ENCODE measurements at regions not wholly inside any gene's neighbourhood (a gene's known extent, or its start where the extent isn't known, plus 50 kb on each side); places are given as distances from the start of the nearest gene placed in this dataset.
"Not testable (repeated sequence)": the region's sequence is repeated elsewhere in the genome, so short reads cannot be mapped to it uniquely, and the experiment has no call there.

DNA sequence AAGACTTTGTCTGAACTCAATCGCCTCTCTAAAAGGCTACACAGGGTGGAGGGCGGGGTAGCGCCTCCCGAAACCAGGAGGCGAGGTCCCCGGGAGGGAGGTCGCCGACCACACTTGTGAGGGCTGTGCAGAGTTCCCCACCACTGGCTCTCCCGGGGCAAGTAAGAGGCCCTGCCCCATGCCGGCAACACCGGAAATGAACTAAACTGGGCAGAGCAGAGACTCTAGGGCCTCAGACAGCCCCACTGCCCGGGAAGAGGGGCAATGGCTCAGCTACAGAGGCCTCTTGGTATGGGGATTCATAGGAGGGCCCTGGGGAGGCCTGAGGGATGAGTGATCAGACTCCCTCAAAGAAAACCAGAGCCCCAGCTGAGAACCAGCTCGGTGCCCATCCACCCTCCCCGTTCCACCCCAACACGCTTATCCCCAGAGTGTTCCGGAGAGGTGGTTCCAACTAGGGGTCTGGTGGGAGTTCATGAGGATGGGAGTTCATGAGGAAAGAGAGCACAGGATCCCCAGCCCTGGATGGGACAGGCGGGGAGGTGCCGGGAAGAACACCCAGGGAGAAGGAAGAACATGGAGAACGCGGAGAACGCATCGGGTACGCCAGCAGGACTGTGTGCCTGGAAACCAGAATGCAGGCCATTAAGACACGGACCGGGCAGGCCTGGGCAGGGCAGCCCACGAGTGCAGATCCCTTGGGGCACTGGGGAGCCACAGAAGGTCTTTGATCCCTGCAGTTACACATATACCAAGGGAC lies 89.4 kb upstream of the MYL10 start:
- DNase-seq (no peak), ATAC-seq (no peak)
- no peak overlapping the region for H3K4me3 Mint-ChIP-seq
- peak overlapping the region in 1 of 10 donors; percentile 92 for H3K27ac Mint-ChIP-seq
- POLR2A ChIA-PET: interaction anchor here (1.6 kb wide), 1 partner anchor 21 kb away, joined by 5 read pairs; no protein-coding TSS in a partner anchor
- H3K9me3 Mint-ChIP-seq: peaks cover 0 to 2% (median 0%) of the 10 kb centered on the region in 9 donors
- H3K36me3 Mint-ChIP-seq: no peaks in the 10 kb centered on the region
- no peaks in the 10 kb centered on the region for H3K27me3 Mint-ChIP-seq
- H3K4me1 Mint-ChIP-seq: peaks cover 0 to 10% (median 4%) of the 10 kb centered on the region in 4 donors

- H3K4me1 Mint-ChIP-seq: peaks cover 0 to 10% (median 4%) of the 10 kb centered on the region in 4 donors
- H3K36me3 Mint-ChIP-seq: no peaks in the 10 kb centered on the region
- POLR2A ChIA-PET: interaction anchor here (1.6 kb wide), 1 partner anchor 21 kb away, joined by 5 read pairs; no protein-coding TSS in a partner anchor
- ATAC-seq: no peak
- H3K27me3 Mint-ChIP-seq: no peaks in the 10 kb centered on the region
- H3K9me3 Mint-ChIP-seq: peaks cover 0 to 5% (median 0%) of the 10 kb centered on the region in 9 donors
- DNase-seq: no peak
- H3K27ac Mint-ChIP-seq: peak overlapping the region in 1 of 10 donors; percentile 92
- no peak overlapping the region for H3K4me3 Mint-ChIP-seq
Observed at GRCh38 chr7:101719123-101719470, 90.0 kb upstream of the MYL10 start.

DNA sequence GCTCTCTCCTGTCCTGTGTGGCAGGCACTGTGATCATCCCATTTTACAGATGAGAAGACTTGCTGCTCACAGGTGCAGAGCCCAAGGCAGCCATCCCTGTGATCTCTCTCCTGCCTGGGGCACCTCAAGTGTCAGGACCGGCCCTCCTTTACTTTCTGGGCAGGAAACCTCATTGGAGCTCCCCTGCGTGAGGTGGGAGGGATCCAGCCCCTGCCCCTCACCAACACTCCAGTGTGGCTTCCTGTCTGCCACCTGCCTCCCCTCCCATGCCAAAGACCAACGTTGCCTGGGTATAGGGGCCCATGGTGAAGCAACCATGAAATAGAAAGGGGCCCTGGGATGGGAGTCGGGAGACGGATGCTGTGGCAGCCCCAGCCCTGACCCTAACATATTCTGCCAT lies 91.2 kb upstream of the MYL10 start:
- H3K4me1 Mint-ChIP-seq: peaks cover 0 to 10% (median 4%) of the 10 kb centered on the region in 4 donors
- ATAC-seq (no peak), DNase-seq (no peak)
- peak overlapping the region in 1 of 10 donors; percentile 72 for H3K27ac Mint-ChIP-seq
- H3K9me3 Mint-ChIP-seq: peaks cover 0 to 5% (median 0%) of the 10 kb centered on the region in 9 donors
- no peaks in the 10 kb centered on the region for H3K27me3 Mint-ChIP-seq
- POLR2A ChIA-PET: interaction anchor here (1.6 kb wide), 1 partner anchor 20 kb away, joined by 5 read pairs; no protein-coding TSS in a partner anchor
- no peak overlapping the region for H3K4me3 Mint-ChIP-seq
- H3K36me3 Mint-ChIP-seq: no peaks in the 10 kb centered on the region

DNA sequence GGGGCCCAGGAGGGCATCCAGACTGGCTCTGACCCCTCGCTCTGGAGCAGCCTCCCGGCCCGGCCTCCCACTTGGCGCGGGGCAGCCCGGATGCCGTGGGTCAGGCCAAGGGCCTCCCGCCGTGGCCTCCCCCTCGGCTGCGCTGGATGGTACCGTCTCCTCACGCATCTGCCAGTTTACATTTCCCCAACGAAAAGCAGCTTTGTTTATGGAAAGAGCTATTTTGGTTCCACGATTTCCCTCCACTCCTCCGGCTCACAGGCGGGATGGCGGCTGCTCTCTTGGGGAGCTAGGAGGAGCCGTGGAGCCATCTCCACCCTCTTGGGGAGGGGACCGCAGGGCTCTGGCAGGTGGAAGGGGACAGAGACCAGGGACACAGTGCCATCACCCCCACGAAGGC lies 93.2 kb upstream of the MYL10 start:
- peaks cover 0 to 10% (median 4%) of the 10 kb centered on the region in 4 donors for H3K4me1 Mint-ChIP-seq
- no peak for ATAC-seq
- no peaks in the 10 kb centered on the region for H3K36me3 Mint-ChIP-seq
- no peak for DNase-seq
- H3K9me3 Mint-ChIP-seq: peaks cover 0 to 5% (median 0%) of the 10 kb centered on the region in 9 donors
- POLR2A ChIA-PET: interaction anchor here (1.2 kb wide), 1 partner anchor 82 kb away, joined by 3 read pairs; no protein-coding TSS in a partner anchor
- H3K27ac Mint-ChIP-seq: no peak overlapping the region
- H3K4me3 Mint-ChIP-seq: no peak overlapping the region
- no peaks in the 10 kb centered on the region for H3K27me3 Mint-ChIP-seq

DNA sequence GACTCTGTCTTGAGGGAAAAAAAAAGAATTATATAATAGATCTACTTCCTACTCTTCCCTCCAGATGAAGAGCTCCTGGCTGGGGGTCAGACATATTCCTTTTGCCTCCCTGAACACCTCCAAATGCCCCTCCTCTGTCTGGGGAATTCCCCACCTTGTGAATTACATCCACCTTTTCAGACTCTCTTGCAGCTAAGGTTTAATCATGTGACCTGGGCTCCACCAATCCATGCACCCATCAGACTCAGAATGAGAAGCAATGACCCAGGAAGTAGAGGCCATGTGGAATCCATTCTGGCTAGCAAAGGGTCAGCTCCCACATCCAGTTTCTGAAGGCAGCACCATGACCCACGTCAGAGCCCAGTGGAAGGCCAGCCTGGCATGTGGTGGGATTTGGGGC lies 93.6 kb upstream of the CUX1 start:
- POLR2A ChIA-PET: interaction anchor here (1.3 kb wide), 1 partner anchor 9 kb away, joined by 4 read pairs; no protein-coding TSS in a partner anchor
- peaks cover 0 to 7% (median 2%) of the 10 kb centered on the region in 4 donors for H3K4me1 Mint-ChIP-seq
- no peak overlapping the region for H3K4me3 Mint-ChIP-seq
- ATAC-seq (no peak), DNase-seq (no peak)
- H3K27ac Mint-ChIP-seq: peak overlapping the region in 1 of 10 donors; percentile 49
- peaks cover 0 to 5% (median 0%) of the 10 kb centered on the region in 9 donors for H3K9me3 Mint-ChIP-seq
- no peaks in the 10 kb centered on the region for H3K27me3 Mint-ChIP-seq
- H3K36me3 Mint-ChIP-seq: no peaks in the 10 kb centered on the region

DNA sequence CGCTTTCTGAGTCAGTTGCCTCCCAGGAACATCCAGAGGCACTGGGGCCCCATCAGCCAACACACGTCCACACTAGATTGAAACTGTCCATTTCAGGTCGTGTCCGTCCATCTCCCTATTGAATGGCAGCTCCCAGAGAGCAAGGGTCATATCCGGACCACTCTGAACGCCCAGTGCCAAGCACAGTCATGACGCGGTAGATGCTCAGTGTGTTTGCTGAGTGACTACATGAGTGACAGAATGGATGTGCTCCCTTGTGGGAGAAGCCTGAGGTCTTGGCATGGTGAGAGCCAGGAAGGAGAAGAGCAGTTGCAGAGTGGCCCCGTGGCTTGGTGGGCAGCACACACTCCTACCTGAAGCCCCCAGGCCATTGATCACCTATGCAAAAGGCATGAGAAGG lies 92.5 kb upstream of the CUX1 start:
- Mint-ChIP-seq H3K9me3 (peaks cover 0 to 5% (median 0%) of the 10 kb centered on the region in 9 donors), H3K4me1 (peaks cover 0 to 5% (median 1%) of the 10 kb centered on the region in 4 donors), H3K27ac (no peak overlapping the region), H3K4me3 (no peak overlapping the region), H3K36me3 (no peaks in the 10 kb centered on the region), H3K27me3 (no peaks in the 10 kb centered on the region)
- POLR2A ChIA-PET: no interaction called here
- ATAC-seq (no peak), DNase-seq (no peak)

GRCh38 chr7:101725921-101726320 lies 91.5 kb upstream of the CUX1 start:
- DNase-seq (no peak), ATAC-seq (no peak)
- H3K4me3 Mint-ChIP-seq: no peak overlapping the region
- H3K36me3 Mint-ChIP-seq: no peaks in the 10 kb centered on the region
- H3K27ac Mint-ChIP-seq: no peak overlapping the region
- POLR2A ChIA-PET: no interaction called here
- no peaks in the 10 kb centered on the region for H3K27me3 Mint-ChIP-seq
- no peaks in the 10 kb centered on the region for H3K4me1 Mint-ChIP-seq
- H3K9me3 Mint-ChIP-seq: peaks cover 0 to 5% (median 0%) of the 10 kb centered on the region in 9 donors

DNA sequence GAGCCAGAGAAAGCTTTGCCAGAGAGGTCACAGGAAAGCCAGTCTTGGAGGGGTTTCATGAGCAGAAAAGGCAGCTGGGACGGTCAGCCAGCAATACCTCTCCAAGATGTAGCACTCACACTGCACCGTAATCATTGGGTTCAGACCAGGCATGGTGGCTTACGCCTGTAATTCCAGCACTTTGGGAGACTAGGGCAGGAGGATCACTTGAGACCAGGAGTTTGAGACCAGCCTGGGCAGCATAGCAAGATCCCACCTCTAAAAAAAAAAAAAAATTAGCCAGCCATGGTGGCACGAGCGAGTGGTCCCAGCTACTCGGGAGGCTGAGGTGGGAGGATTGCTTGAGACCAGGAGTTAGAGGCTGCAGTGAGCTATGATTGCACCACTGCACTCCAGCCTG lies 90.2 kb upstream of the CUX1 start:
- DNase-seq (no peak), ATAC-seq (no peak)
- POLR2A ChIA-PET: no interaction called here
- Mint-ChIP-seq H3K27me3 (no peaks in the 10 kb centered on the region), H3K9me3 (peaks cover 0 to 5% (median 0%) of the 10 kb centered on the region in 9 donors), H3K4me1 (no peaks in the 10 kb centered on the region), H3K4me3 (no peak overlapping the region), H3K27ac (peak overlapping the region in 1 of 10 donors; percentile 38), H3K36me3 (no peaks in the 10 kb centered on the region)

DNA sequence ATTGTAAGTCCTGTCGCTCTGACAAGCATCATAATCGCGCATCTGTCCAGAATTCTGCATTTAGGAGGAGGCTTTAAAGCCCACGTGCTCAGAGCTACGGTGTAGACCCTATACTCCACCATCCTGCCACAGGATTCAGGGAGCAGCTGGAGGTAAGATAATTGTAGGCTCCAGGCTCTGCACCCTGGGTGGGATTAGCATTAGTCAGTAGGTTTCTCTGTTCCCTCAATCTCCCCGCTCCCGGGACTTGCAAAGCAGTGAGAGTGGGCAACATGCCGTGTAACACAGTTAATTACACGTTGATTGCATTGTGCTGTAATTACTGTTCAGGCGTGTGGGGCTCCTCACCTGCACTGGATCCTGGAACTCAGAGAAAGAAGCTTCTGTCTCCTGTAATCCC lies 89.3 kb upstream of the CUX1 start:
- Mint-ChIP-seq H3K9me3 (peaks cover 0 to 5% (median 0%) of the 10 kb centered on the region in 9 donors), H3K27ac (peak overlapping the region in 1 of 10 donors; percentile 88), H3K4me1 (no peaks in the 10 kb centered on the region), H3K4me3 (no peak overlapping the region), H3K36me3 (no peaks in the 10 kb centered on the region), H3K27me3 (no peaks in the 10 kb centered on the region)
- DNase-seq (no peak), ATAC-seq (no peak)
- POLR2A ChIA-PET: no interaction called here

DNA sequence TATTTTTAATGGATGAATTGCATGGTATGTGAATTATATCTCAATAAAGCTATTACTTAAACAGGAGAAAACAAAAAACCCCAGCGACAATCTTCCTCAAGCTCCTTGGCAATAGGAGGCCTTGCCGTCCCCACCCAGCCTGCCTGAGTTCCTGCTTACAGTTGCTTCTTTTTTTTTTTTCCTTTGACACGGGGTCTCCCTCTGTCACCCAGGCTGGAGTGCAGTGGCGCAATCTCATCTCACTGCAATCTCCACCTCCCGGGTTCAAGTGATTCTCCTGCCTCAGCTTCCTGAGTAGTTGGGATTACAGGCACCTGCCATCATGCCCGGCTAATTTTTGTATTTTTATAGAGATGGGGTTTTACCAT lies 88.6 kb upstream of the CUX1 start:
- DNase-seq, H3K4me3 Mint-ChIP-seq, H3K27me3 Mint-ChIP-seq, ATAC-seq, H3K4me1 Mint-ChIP-seq, H3K9me3 Mint-ChIP-seq, H3K27ac Mint-ChIP-seq, H3K36me3 Mint-ChIP-seq: not testable (repeated sequence)
- POLR2A ChIA-PET: interaction anchor here (0.6 kb wide), 1 partner anchor 63 kb away, joined by 3 read pairs; no protein-coding TSS in a partner anchor

- DNase-seq: no peak
- no peak for ATAC-seq
- no peaks in the 10 kb centered on the region for H3K36me3 Mint-ChIP-seq
- H3K27me3 Mint-ChIP-seq: no peaks in the 10 kb centered on the region
- peaks cover 0 to 1% (median 0%) of the 10 kb centered on the region in 4 donors for H3K4me1 Mint-ChIP-seq
- no peaks in the 10 kb centered on the region for H3K9me3 Mint-ChIP-seq
- POLR2A ChIA-PET: interaction anchor here (0.6 to 1.0 kb wide), 2 partner anchors 15 to 63 kb away, joined by 3 read pairs; no protein-coding TSS in a partner anchor
- H3K27ac Mint-ChIP-seq: no peak overlapping the region
- H3K4me3 Mint-ChIP-seq: no peak overlapping the region
Observed at GRCh38 chr7:101729241-101729883, 88.1 kb upstream of the CUX1 start.

DNA sequence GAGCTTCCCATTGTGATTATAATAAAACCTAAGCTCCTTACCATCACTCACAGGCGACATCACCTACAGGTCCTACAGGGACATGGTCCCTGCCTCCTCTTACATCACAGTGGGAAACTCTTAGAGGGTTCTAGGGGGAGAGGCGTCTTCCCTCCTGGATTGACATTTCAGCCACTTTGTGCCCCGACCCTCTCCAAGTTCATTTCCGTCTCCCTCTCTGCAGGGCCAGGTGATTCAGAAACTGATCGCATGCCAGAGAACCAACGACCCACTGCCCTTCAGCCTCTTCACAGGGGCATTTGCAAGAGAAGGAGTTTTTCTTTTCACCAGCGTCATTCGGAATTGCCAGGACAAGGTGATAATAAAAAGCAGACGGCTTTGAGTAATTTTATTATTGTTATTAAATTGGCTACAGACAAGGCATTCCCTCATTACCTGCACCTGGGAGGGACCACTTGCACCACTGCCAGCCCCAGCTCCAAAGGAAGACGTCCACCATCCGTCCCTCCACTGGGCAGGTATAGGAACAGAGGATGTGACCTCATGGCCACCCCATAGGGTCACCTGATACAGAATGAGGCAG lies 85.8 kb upstream of the CUX1 start:
- Mint-ChIP-seq H3K9me3 (no peaks in the 10 kb centered on the region), H3K27me3 (no peaks in the 10 kb centered on the region), H3K36me3 (no peaks in the 10 kb centered on the region), H3K27ac (no peak overlapping the region), H3K4me3 (no peak overlapping the region), H3K4me1 (peaks cover 0 to 1% (median 0%) of the 10 kb centered on the region in 4 donors)
- ATAC-seq (no peak), DNase-seq (no peak)
- POLR2A ChIA-PET: interaction anchor here (0.5 to 1.0 kb wide), 3 partner anchors 11 to 341 kb away, joined by 3 to 4 read pairs (median 3); no protein-coding TSS in a partner anchor
